ENCODE measurements at regions not wholly inside any gene's neighbourhood (a gene's known extent, or its start where the extent isn't known, plus 50 kb on each side); places are given as distances from the start of the nearest gene placed in this dataset.

- TF ChIP-seq CTCF (IDR thresholded peaks at IDR 0.05): no peak
- no peak for TF ChIP-seq POLR2A (IDR thresholded peaks at IDR 0.05)
Observed at GRCh38 chr3:153273767-153274435, 111.9 kb downstream of the RAP2B start.

Data from adrenal gland (tissue), 5 donors.